ENCODE measurements at regions not wholly inside any gene's neighbourhood (a gene's known extent, or its start where the extent isn't known, plus 50 kb on each side); places are given as distances from the start of the nearest gene placed in this dataset.

DNA sequence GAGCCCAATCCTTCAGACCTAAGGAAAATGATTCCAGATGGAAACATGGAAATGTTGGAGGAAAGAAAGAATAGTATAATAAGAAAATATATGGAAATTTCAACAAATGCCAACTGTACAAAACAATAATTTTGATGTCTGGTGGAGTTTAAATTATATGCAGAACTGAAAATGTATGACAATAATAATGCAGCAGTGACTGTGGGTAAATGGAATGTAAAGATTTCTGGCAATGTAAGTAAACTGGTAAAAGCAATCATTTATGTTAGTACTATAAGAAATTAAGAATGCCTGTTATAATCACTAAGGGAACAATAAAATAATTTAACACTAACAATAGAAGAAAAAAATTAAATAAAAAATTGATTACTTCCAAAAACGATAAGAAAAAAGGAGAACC lies 89.0 kb downstream of the EDN1 start:
- Histone ChIP-seq H3K27me3 (no peaks in the 10 kb centered on the region), H3K4me3 (no peak overlapping the region), H3K4me1 (peaks cover 22% of the 10 kb centered on the region), H3K36me3 (no peaks in the 10 kb centered on the region), H3K9me3 (no peaks in the 10 kb centered on the region), H3K9ac (no peak overlapping the region), H3K27ac (no peak overlapping the region), H3K4me2 (no peak overlapping the region), H4K20me1 (no peaks in the 10 kb centered on the region)
- TF ChIP-seq Cebpa-rat (IDR thresholded peaks at IDR 0.05): no peak

GRCh38 chr6:12381587-12381986 lies 91.4 kb downstream of the EDN1 start:
- no peak overlapping the region for H3K9ac ChIP-seq
- H3K27me3 ChIP-seq: no peaks in the 10 kb centered on the region
- H4K20me1 ChIP-seq: no peaks in the 10 kb centered on the region
- H3K27ac ChIP-seq: no peak overlapping the region
- no peaks in the 10 kb centered on the region for H3K9me3 ChIP-seq
- H3K4me3 ChIP-seq: no peak overlapping the region
- H3K4me2 ChIP-seq: no peak overlapping the region
- no peaks in the 10 kb centered on the region for H3K36me3 ChIP-seq
- peaks cover 22% of the 10 kb centered on the region for H3K4me1 ChIP-seq
- TF ChIP-seq Cebpa-rat (IDR thresholded peaks at IDR 0.05): no peak

DNA sequence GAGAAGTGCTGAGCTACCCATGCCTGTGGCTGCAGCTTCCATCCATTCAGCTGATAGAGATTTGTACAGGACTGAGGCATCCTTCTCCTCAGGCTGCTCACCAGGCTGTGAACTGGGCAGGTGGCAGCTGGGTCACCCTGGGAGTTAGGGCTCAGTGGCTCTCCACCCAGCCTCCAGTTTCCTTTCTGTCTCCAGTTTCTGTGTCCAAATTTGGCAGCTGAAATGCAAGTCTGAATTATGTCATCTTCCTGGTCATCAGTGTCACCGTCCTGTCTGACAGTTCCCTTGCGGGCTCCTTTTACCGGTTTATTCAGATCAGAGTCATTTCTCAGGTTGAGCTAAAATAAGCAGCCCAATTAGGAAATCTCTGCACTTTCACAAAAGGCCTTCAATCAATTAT lies 93.3 kb downstream of the EDN1 start:
- Histone ChIP-seq H3K4me3 (no peak overlapping the region), H3K4me2 (peak overlapping the region; percentile 66)

GRCh38 chr6:12384357-12384912 lies 94.3 kb downstream of the EDN1 start:
- H4K20me1 ChIP-seq: no peaks in the 10 kb centered on the region
- no peaks in the 10 kb centered on the region for H3K27me3 ChIP-seq
- H3K4me1 ChIP-seq: peaks cover 22% of the 10 kb centered on the region
- H3K9ac ChIP-seq: no peak overlapping the region
- H3K4me3 ChIP-seq: no peak overlapping the region
- H3K9me3 ChIP-seq: 0 out of 2 replicates have a peak, but pooled peaks cover 4% of the 10 kb centered on the region
- H3K27ac ChIP-seq: no peak overlapping the region
- TF ChIP-seq Cebpa-rat (IDR thresholded peaks at IDR 0.05): no peak
- no peak overlapping the region for H3K4me2 ChIP-seq
- no peaks in the 10 kb centered on the region for H3K36me3 ChIP-seq

More for the DNA sequence above, 93.3 kb downstream of the EDN1 start:
- H3K27ac ChIP-seq: no peak overlapping the region
- TF ChIP-seq Cebpa-rat (IDR thresholded peaks at IDR 0.05): no peak
- 0 out of 2 replicates have a peak, but pooled peaks cover 4% of the 10 kb centered on the region for H3K9me3 ChIP-seq
- H3K27me3 ChIP-seq: no peaks in the 10 kb centered on the region
- no peak overlapping the region for H3K9ac ChIP-seq
- peaks cover 22% of the 10 kb centered on the region for H3K4me1 ChIP-seq
- no peaks in the 10 kb centered on the region for H4K20me1 ChIP-seq
- no peaks in the 10 kb centered on the region for H3K36me3 ChIP-seq

DNA sequence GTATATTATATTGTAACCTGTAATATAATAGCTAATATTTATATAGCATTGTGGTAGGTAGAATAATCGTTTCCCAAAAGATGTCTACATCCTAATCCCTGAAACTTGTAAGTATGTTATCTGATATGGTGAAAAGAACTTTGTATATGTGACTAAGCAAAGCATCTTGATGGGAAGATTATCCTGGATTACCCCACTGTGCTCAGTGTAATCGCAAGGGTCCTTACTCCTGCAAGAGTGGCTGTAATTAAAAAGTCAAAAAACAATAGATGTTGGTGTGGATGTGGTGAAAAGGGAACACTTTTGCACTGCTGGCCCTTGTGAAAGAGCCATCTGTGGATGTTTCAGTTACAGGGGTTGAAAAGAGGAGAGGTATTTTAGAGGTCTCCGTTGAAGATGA lies 95.2 kb downstream of the EDN1 start:
- Histone ChIP-seq H3K36me3 (no peaks in the 10 kb centered on the region), H4K20me1 (no peaks in the 10 kb centered on the region), H3K4me2 (no peak overlapping the region), H3K4me3 (no peak overlapping the region), H3K27me3 (no peaks in the 10 kb centered on the region), H3K4me1 (peaks cover 22% of the 10 kb centered on the region), H3K9me3 (0 out of 2 replicates have a peak, but pooled peaks cover 4% of the 10 kb centered on the region), H3K27ac (no peak overlapping the region), H3K9ac (no peak overlapping the region)
- TF ChIP-seq Cebpa-rat (IDR thresholded peaks at IDR 0.05): no peak

DNA sequence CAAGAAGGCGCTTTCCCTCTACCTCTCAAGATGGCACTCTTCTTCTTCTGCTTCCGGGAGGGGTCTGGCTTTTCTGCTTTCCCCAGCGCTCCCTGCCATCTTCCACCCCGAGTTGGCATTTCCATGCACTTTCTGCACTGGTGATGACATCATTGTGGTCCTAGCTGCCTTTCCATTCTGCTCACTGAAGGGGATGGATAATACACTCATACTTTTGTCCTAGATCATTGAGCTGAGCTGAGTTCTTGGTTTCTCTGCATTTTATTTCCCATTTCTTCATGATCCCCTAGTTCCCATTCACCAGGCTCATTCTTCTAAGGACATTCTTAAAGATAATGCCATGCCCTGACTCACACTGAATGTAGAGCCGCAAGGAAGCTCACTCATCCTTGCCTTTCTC lies 96.7 kb downstream of the EDN1 start:
- Histone ChIP-seq H3K4me2 (no peak overlapping the region), H3K4me1 (peaks cover 22% of the 10 kb centered on the region), H3K27ac (no peak overlapping the region), H3K36me3 (no peaks in the 10 kb centered on the region), H3K27me3 (no peaks in the 10 kb centered on the region), H3K9me3 (0 out of 2 replicates have a peak, but pooled peaks cover 4% of the 10 kb centered on the region), H3K9ac (no peak overlapping the region), H4K20me1 (no peaks in the 10 kb centered on the region), H3K4me3 (no peak overlapping the region)
- no peak for TF ChIP-seq Cebpa-rat (IDR thresholded peaks at IDR 0.05)

DNA sequence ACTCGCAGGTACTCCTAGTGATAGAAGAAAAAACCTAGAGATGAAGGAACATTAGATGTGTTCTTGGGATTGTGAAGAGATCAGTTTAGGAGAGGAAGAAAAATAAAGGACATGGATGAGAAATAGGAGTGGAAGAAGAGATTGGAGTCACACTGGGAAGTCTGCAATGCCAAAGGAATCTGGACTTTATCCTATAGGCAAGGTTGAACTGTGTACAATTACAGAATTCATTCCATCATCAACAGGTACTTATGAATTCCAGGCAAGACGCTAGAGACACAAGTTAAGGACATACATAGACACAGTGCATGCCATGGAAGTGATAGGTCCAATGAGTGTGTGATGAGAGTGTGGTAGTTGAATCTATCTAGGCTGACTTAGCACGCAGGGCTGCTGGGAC lies 101.3 kb downstream of the EDN1 start:
- no peaks in the 10 kb centered on the region for H3K4me1 ChIP-seq
- H3K9ac ChIP-seq: no peak overlapping the region
- no peaks in the 10 kb centered on the region for H3K36me3 ChIP-seq
- TF ChIP-seq Cebpa-rat (IDR thresholded peaks at IDR 0.05): no peak
- no peak overlapping the region for H3K27ac ChIP-seq
- no peak overlapping the region for H3K4me3 ChIP-seq
- H3K27me3 ChIP-seq: no peaks in the 10 kb centered on the region
- 0 out of 2 replicates have a peak, but pooled peaks cover 4% of the 10 kb centered on the region for H3K9me3 ChIP-seq
- no peaks in the 10 kb centered on the region for H4K20me1 ChIP-seq
- H3K4me2 ChIP-seq: no peak overlapping the region

- H3K27me3 ChIP-seq: no peaks in the 10 kb centered on the region
- H3K9me3 ChIP-seq: no peaks in the 10 kb centered on the region
- H3K4me1 ChIP-seq: no peaks in the 10 kb centered on the region
- no peak overlapping the region for H3K4me2 ChIP-seq
- H3K27ac ChIP-seq: no peak overlapping the region
- H3K36me3 ChIP-seq: no peaks in the 10 kb centered on the region
- TF ChIP-seq Cebpa-rat (IDR thresholded peaks at IDR 0.05): no peak
- H3K4me3 ChIP-seq: no peak overlapping the region
- no peak overlapping the region for H3K9ac ChIP-seq
- H4K20me1 ChIP-seq: no peaks in the 10 kb centered on the region
Observed at GRCh38 chr6:12392490-12392889, 102.3 kb downstream of the EDN1 start.

GRCh38 chr6:12393100-12393499 lies 102.9 kb downstream of the EDN1 start:
- Histone ChIP-seq H3K4me2 (no peak overlapping the region), H4K20me1 (no peaks in the 10 kb centered on the region), H3K4me1 (no peaks in the 10 kb centered on the region), H3K27me3 (no peaks in the 10 kb centered on the region), H3K36me3 (no peaks in the 10 kb centered on the region), H3K9ac (no peak overlapping the region), H3K4me3 (no peak overlapping the region), H3K27ac (no peak overlapping the region), H3K9me3 (no peaks in the 10 kb centered on the region)
- no peak for TF ChIP-seq Cebpa-rat (IDR thresholded peaks at IDR 0.05)

- Histone ChIP-seq H3K4me1 (no peaks in the 10 kb centered on the region), H3K27ac (no peak overlapping the region), H3K27me3 (no peaks in the 10 kb centered on the region), H3K9ac (no peak overlapping the region), H3K36me3 (no peaks in the 10 kb centered on the region), H3K9me3 (no peaks in the 10 kb centered on the region), H3K4me2 (no peak overlapping the region), H3K4me3 (no peak overlapping the region), H4K20me1 (no peaks in the 10 kb centered on the region)
- no peak for TF ChIP-seq Cebpa-rat (IDR thresholded peaks at IDR 0.05)
Observed at GRCh38 chr6:12394170-12394569, 104.0 kb downstream of the EDN1 start.

DNA sequence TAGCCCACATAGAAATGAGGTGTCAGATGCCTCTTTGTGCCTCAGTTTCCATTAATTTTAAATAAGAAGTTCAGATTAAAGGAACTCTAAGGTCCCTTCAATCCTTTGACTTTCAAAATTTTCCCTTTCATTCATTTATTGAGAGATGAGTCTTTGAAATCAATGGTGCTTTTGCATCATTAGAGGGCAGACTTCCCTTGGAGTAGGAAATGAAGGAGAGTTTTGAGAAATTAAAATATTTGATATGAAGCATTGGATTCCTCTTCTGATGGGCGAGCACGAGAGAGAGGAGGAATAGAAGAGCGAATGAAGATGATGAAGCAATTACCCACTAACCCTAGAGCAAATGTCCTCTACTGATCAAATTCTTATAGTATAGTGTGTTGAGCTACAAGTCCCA lies 105.7 kb downstream of the EDN1 start:
- H4K20me1 ChIP-seq: no peaks in the 10 kb centered on the region
- H3K9me3 ChIP-seq: no peaks in the 10 kb centered on the region
- H3K4me1 ChIP-seq: no peaks in the 10 kb centered on the region
- TF ChIP-seq Cebpa-rat (IDR thresholded peaks at IDR 0.05): no peak
- H3K36me3 ChIP-seq: no peaks in the 10 kb centered on the region
- H3K9ac ChIP-seq: no peak overlapping the region
- H3K4me2 ChIP-seq: no peak overlapping the region
- H3K27ac ChIP-seq: no peak overlapping the region
- no peaks in the 10 kb centered on the region for H3K27me3 ChIP-seq
- no peak overlapping the region for H3K4me3 ChIP-seq

Data from BLaER1 (cell line).